Right lobe of liver (tissue), 6 donors: ENCODE measurements at regions not wholly inside any gene's neighbourhood (a gene's known extent, or its start where the extent isn't known, plus 50 kb on each side); places are given as distances from the start of the nearest gene placed in this dataset.

Experiments used
- ATAC-seq, 4 donors: fragments of 200-7000 bp; cut with Tn5 transposase; one replicate each; pipeline ENCODE4 v1.9.1; 2020; ENCODE audit warnings: mild to moderate bottlenecking in 4 of 4, moderate library complexity in 4 of 4
- DNase-seq, 3 donors: peaks; one replicate each; pipeline ENCODE4 v3.0.0-alpha.2; 2020
- H3K27ac ChIP-seq, 3 donors: fragments of 200-600 bp; one replicate each; pipeline ENCODE4 v1.8.0; 2022
- H3K27me3 ChIP-seq, 2 donors: fragments of 200-600 bp; one replicate each; pipeline ENCODE4 v1.8.0; 2022
- H3K36me3 ChIP-seq, 4 donors: fragments of 200-600 bp; sonication (generic) in 1 of 4; one replicate each; pipeline versions ENCODE4 v1.5.1 to v1.8.0; 2017 to 2022; ENCODE audit warnings: control low read depth in 1 of 4
- H3K4me1 ChIP-seq, 4 donors: fragments of 200-600 bp; sonication (generic) in 1 of 4; one replicate each; pipeline versions ENCODE4 v1.5.1 to v1.8.0; 2017 to 2022; ENCODE audit warnings: control low read depth in 1 of 4
- H3K4me3 ChIP-seq, 3 donors: fragments of 200-600 bp; one replicate each; pipeline ENCODE4 v1.8.0; 2022
- H3K9me3 ChIP-seq, 4 donors: fragments of 200-600 bp; sonication (generic) in 1 of 4; one replicate each; pipeline versions ENCODE4 v1.5.1 to v1.8.0; 2017 to 2022; ENCODE audit warnings: control low read depth in 1 of 4
- POLR2A ChIP-seq: fragments of 450-650 bp; IDR thresholded peaks from one replicate; pipeline ENCODE4 v1.6.1; 2017; ENCODE audit warnings: antibody characterized with exemption, mild to moderate bottlenecking
- WGBS: methylation state at CpG from one replicate; pipeline ENCODE4 v1.1.6; 2018; ENCODE audit warnings: low coverage, low lambda C conversion rate; ENCODE audit not compliant: insufficient coverage; ENCODE audit errors: missing lambda C conversion rate; 5-methylcytosine and 5-hydroxymethylcytosine counted together
- intact Hi-C, 2 donors: fragments of 100-400 bp; cut with DNase I; formaldehyde crosslinking; loops; one replicate each; pipeline versions ENCODE4 v1.11.2 to v1.14.1; 2022
- TF ChIP-seq, protein P1 (sequence below), 4 donors: fragments of 200-600 bp in 3 of 4; fragments of 450-650 bp in 1 of 4; IDR thresholded peaks; one replicate each; pipeline versions ENCODE4 v1.5.1 to v1.8.0; 2016 to 2022; ENCODE audit warnings: antibody characterized with exemption in 4 of 4, mild to moderate bottlenecking in 2 of 4
- donor health status: DM: no; HTN: yes; CAD: no.
- donor health status: DM: no; HTN: no; CAD: no.
- donor health status: DM: no; HTN: no; CAD: no.
- donor health status: DM: no; HTN: yes; CAD: no.
- donor health status: DM: no; HTN: yes; CAD: no.

DNA sequence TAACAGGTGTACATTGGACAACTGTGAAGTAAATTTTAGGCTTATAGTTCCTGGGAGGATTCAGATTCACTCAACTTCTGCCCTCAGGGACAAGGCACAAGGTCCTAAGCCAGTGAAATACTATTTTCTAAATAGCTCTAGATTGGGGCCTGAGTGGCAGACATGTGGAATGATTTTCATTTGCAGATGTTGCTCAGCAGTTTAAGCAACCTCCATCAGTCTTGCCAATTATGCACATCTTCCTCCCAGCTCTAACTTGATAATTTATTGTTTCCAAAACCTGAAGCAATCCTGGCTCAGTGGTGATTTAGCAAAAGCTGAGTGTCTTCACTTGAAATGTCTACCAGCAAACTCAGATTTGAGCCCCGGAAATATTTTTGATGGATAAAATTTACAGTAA is 116.2 kb downstream of the SCP2D1 start:
- Histone ChIP-seq H3K36me3 (no peaks in the 10 kb centered on the region), H3K4me3 (no peak overlapping the region), H3K4me1 (no peaks in the 10 kb centered on the region), H3K9me3 (no peaks in the 10 kb centered on the region), H3K27me3 (no peaks in the 10 kb centered on the region), H3K27ac (no peak overlapping the region)
- WGBS: 70% methylated on average over 1 of the region's 1 CpG
- DNase-seq (no peak), ATAC-seq (no peak)
- intact Hi-C loops: loop anchor here in 1 of 2 donors (10.0 kb wide), 1 partner anchor 65 kb away; no protein-coding TSS in a partner anchor
- TF ChIP-seq POLR2A: no peak
- TF ChIP-seq, protein P1, sequence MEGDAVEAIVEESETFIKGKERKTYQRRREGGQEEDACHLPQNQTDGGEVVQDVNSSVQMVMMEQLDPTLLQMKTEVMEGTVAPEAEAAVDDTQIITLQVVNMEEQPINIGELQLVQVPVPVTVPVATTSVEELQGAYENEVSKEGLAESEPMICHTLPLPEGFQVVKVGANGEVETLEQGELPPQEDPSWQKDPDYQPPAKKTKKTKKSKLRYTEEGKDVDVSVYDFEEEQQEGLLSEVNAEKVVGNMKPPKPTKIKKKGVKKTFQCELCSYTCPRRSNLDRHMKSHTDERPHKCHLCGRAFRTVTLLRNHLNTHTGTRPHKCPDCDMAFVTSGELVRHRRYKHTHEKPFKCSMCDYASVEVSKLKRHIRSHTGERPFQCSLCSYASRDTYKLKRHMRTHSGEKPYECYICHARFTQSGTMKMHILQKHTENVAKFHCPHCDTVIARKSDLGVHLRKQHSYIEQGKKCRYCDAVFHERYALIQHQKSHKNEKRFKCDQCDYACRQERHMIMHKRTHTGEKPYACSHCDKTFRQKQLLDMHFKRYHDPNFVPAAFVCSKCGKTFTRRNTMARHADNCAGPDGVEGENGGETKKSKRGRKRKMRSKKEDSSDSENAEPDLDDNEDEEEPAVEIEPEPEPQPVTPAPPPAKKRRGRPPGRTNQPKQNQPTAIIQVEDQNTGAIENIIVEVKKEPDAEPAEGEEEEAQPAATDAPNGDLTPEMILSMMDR (IDR thresholded peaks at IDR 0.05): no peak

DNA sequence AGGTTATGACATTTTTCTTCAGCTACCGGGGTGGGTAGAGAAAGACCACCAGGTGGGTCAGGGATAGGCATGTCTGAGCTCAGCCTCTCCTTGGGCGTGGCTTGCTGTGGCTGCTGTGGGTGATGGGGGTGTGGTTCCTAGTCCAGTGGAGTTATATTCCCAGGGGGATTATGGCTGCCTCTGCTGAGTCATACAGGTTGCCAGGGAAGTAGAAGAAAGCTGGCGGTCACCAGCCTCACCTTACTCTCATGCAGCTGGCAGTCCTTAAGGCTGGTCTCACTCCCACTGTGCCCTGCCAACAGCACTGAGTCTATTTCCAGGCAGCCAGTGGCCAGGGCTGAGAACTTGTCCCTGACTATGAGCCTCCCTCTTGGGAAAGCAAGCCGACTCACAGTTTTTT is 130.0 kb downstream of the SCP2D1 start:
- no peaks in the 10 kb centered on the region for H3K36me3 ChIP-seq
- no CpG with 5 or more reads among the region's 4 CpGs for WGBS
- no peaks in the 10 kb centered on the region for H3K4me1 ChIP-seq
- no peaks in the 10 kb centered on the region for H3K9me3 ChIP-seq
- no peak overlapping the region for H3K4me3 ChIP-seq
- no peaks in the 10 kb centered on the region for H3K27me3 ChIP-seq
- TF ChIP-seq POLR2A: no peak
- TF ChIP-seq, protein P1 (IDR thresholded peaks at IDR 0.05): no peak
- DNase-seq (no peak), ATAC-seq (no peak)
- intact Hi-C loops: no loop called here
- H3K27ac ChIP-seq: no peak overlapping the region

DNA sequence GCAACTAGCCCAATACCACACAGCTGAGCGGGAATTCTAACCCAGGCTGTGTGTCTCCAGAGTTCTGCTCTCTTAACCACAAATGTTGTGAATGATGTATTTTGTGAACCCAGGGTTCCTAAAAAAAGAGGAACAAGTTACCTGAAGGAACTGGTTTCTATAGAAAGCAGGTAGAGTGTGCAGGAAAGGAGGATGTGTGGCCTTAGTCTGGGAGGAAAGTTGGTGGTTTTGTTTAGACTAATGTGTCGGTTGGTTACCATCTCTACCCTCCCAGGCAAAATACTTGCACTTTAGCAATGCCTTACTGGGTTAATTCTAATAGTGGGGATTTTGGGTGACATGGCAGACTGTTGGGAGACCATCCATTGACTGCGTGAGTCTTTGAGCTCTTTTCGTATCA is 143.3 kb downstream of the SCP2D1 start:
- Histone ChIP-seq H3K27ac (no peak overlapping the region), H3K27me3 (no peaks in the 10 kb centered on the region), H3K4me1 (no peaks in the 10 kb centered on the region), H3K36me3 (no peaks in the 10 kb centered on the region), H3K4me3 (no peak overlapping the region), H3K9me3 (no peaks in the 10 kb centered on the region)
- intact Hi-C loops: no loop called here
- WGBS: 73% methylated on average over 4 of the region's 4 CpGs
- TF ChIP-seq, protein P1 (IDR thresholded peaks at IDR 0.05): no peak
- TF ChIP-seq POLR2A: no peak
- ATAC-seq (no peak), DNase-seq (no peak)

DNA sequence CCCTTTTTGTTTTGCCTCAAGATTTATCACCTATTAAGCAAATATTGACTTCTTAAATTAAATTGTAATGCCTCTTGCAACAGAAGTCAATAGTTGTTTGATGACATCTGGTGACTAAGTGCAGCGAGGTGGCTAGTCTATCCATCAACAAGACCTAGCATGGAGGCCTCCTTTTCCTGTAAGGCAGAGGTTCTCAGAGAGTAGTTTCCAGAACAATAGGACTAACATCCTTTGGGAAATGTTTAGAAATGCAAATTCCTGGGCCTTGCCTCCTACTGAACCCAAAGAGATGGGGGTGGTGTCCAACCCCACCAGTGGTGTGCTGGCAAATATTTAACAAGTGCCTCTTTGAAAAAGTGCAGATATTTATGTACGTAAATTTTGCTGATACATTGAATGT is 143.7 kb downstream of the SCP2D1 start:
- Histone ChIP-seq H3K27me3 (no peaks in the 10 kb centered on the region), H3K4me1 (no peaks in the 10 kb centered on the region), H3K4me3 (no peak overlapping the region), H3K36me3 (no peaks in the 10 kb centered on the region), H3K27ac (no peak overlapping the region), H3K9me3 (no peaks in the 10 kb centered on the region)
- ATAC-seq: no peak
- intact Hi-C loops: no loop called here
- TF ChIP-seq, protein P1 (IDR thresholded peaks at IDR 0.05): no peak
- TF ChIP-seq POLR2A: no peak
- 50% methylated on average over 2 of the region's 2 CpGs for WGBS
- no peak for DNase-seq

GRCh38 chr20:18971121-18971520 is 157.5 kb downstream of the SCP2D1 start:
- Histone ChIP-seq H3K4me3 (no peak overlapping the region), H3K27ac (no peak overlapping the region), H3K27me3 (no peaks in the 10 kb centered on the region), H3K9me3 (no peaks in the 10 kb centered on the region), H3K36me3 (no peaks in the 10 kb centered on the region), H3K4me1 (no peaks in the 10 kb centered on the region)
- DNase-seq (no peak), ATAC-seq (no peak)
- 88% methylated on average over 5 of the region's 5 CpGs for WGBS
- intact Hi-C loops: no loop called here
- TF ChIP-seq, protein P1 (IDR thresholded peaks at IDR 0.05): no peak
- TF ChIP-seq POLR2A: no peak
